ENCODE measurements at regions not wholly inside any gene's neighbourhood (a gene's known extent, or its start where the extent isn't known, plus 50 kb on each side); places are given as distances from the start of the nearest gene placed in this dataset.

- no peak for DNase-seq (ENCODE audit: low read depth)
These were observed 359.7 kb downstream of the FAM181B start for GRCh38 chr11:82373781-82374542.

GRCh38 chr11:82365351-82365750, 368.3 kb downstream of the FAM181B start:
- no peak for DNase-seq (ENCODE audit: low read depth)

GRCh38 chr11:82356316-82356715, 377.3 kb downstream of the FAM181B start:
- no peak for DNase-seq (ENCODE audit: low read depth)

- no peak for DNase-seq (ENCODE audit: low read depth)
These were observed 378.3 kb downstream of the FAM181B start for GRCh38 chr11:82355313-82355823.

GRCh38 chr11:82326853-82327252, 406.8 kb downstream of the FAM181B start:
- no peak for DNase-seq (ENCODE audit: low read depth)

- DNase-seq (ENCODE audit: low read depth) = no peak
These were observed 412.5 kb downstream of the FAM181B start for GRCh38 chr11:82321206-82321605.

- DNase-seq (ENCODE audit: low read depth) = no peak
These were observed 418.6 kb downstream of the FAM181B start for GRCh38 chr11:82315093-82315492.

GRCh38 chr11:82308979-82309378, 424.7 kb downstream of the FAM181B start:
- no peak for DNase-seq (ENCODE audit: low read depth)

GRCh38 chr11:82305123-82305522, 428.5 kb downstream of the FAM181B start:
- no peak for DNase-seq (ENCODE audit: low read depth)

GRCh38 chr11:82303671-82304070, 430.0 kb downstream of the FAM181B start:
- no peak for DNase-seq (ENCODE audit: low read depth)

GRCh38 chr11:82288471-82288870, 445.2 kb downstream of the FAM181B start:
- no peak for DNase-seq (ENCODE audit: low read depth)

- DNase-seq (ENCODE audit: low read depth) = no peak
These were observed 462.8 kb downstream of the FAM181B start for GRCh38 chr11:82270870-82271269.

- DNase-seq (ENCODE audit: low read depth) = no peak
These were observed 465.0 kb downstream of the FAM181B start for GRCh38 chr11:82268627-82269026.

GRCh38 chr11:82267186-82267585, 466.5 kb downstream of the FAM181B start:
- DNase-seq (ENCODE audit: low read depth) = no peak

GRCh38 chr11:82261367-82261766, 472.3 kb downstream of the FAM181B start:
- DNase-seq (ENCODE audit: low read depth) = no peak

- DNase-seq (ENCODE audit: low read depth) = no peak
These were observed 483.6 kb downstream of the FAM181B start for GRCh38 chr11:82250047-82250446.

- DNase-seq (ENCODE audit: low read depth) = no peak
These were observed 486.7 kb downstream of the FAM181B start for GRCh38 chr11:82246926-82247325.

- DNase-seq (ENCODE audit: low read depth) = no peak
These were observed 494.2 kb downstream of the FAM181B start for GRCh38 chr11:82239498-82239897.

GRCh38 chr11:82234256-82234655, 499.4 kb downstream of the FAM181B start:
- DNase-seq (ENCODE audit: low read depth) = no peak

- no peak for DNase-seq (ENCODE audit: low read depth)
These were observed 500.5 kb downstream of the FAM181B start for GRCh38 chr11:82233201-82233600.

GRCh38 chr11:82229341-82229740, 504.3 kb downstream of the FAM181B start:
- DNase-seq (ENCODE audit: low read depth) = no peak

GRCh38 chr11:82225930-82226329, 507.7 kb downstream of the FAM181B start:
- no peak for DNase-seq (ENCODE audit: low read depth)

- DNase-seq (ENCODE audit: low read depth) = no peak
These were observed 508.2 kb downstream of the FAM181B start for GRCh38 chr11:82225502-82225901.

All from CMK (cell line).